ENCODE measurements at regions not wholly inside any gene's neighbourhood (a gene's known extent, or its start where the extent isn't known, plus 50 kb on each side); places are given as distances from the start of the nearest gene placed in this dataset.

DNA sequence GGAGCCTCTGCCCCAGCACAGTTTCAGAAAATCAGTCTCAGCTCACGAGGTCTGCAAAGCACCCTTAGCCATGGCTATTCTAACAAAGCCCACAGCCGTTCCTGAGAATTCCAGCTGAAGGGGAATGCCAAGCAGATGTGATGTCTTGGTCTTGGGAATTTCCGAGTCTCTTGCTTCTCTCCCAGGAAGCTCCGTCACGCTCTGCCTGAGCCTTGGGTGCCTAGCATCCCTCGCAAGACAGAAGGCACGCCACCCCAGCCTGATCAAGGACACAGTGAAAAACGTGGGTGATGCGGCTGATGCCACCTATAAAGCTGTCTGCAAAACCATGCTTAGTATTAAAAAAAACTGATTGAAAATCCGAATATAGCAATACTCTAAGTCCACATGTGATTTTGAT is 254.6 kb downstream of the SH3BP4 start:
- Mint-ChIP-seq H3K4me3 (no peak overlapping the region), H3K4me1 (no peaks in the 10 kb centered on the region), H3K9me3 (ENCODE audit: low read depth) (no peaks in the 10 kb centered on the region), H3K27me3 (peaks cover 11% of the 10 kb centered on the region), H3K36me3 (ENCODE audit: low read depth) (no peaks in the 10 kb centered on the region), H3K27ac (no peak overlapping the region)
- ChIA-PET CTCF (no interaction called here), POLR2A (no interaction called here)
- intact Hi-C loops (cut with DNase I, micrococcal nuclease): no loop called here
- ATAC-seq (no peak), DNase-seq (no peak)

DNA sequence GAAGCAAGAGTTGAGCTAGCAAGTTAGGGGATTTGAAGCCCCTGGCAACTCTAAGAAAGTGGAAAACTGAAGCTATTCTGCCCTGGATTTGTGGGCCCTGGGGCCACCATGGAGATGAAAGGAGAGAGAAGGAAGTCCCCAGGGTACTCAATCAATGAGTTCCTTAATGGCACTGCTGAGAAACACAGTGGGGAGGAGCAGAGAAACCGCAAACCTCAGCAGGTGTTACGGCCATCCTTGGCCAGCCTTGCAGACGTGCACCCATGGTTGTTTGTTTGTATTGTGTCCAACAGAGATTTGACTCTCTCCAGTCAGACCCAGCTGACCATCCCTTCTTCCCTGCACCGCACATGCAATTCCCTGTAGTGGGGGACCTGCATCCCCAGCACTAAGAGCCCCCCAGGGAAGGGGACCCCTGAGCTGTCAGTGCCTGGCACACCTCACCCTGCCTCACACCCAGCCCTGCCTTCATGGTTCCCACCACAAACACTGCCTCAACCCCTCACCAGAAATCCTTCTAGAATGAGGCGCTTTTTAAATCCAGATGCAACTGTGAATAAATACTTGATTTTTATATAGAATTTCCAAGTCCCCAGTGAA is 255.3 kb downstream of the SH3BP4 start:
- peaks cover 11% of the 10 kb centered on the region for H3K27me3 Mint-ChIP-seq
- CTCF ChIA-PET: interaction anchor here (0.7 kb wide), 1 partner anchor 73 kb away, joined by 3 read pairs; no protein-coding TSS in a partner anchor
- POLR2A ChIA-PET: no interaction called here
- H3K9me3 Mint-ChIP-seq (ENCODE audit: low read depth): no peaks in the 10 kb centered on the region
- no peaks in the 10 kb centered on the region for H3K4me1 Mint-ChIP-seq
- H3K4me3 Mint-ChIP-seq: no peak overlapping the region
- ATAC-seq: no peak
- H3K27ac Mint-ChIP-seq: no peak overlapping the region
- no peak for DNase-seq
- no peaks in the 10 kb centered on the region for H3K36me3 Mint-ChIP-seq (ENCODE audit: low read depth)
- intact Hi-C loops (cut with DNase I, micrococcal nuclease): no loop called here

- Mint-ChIP-seq H3K4me1 (no peaks in the 10 kb centered on the region), H3K27me3 (peaks cover 14% of the 10 kb centered on the region), H3K4me3 (no peak overlapping the region), H3K9me3 (ENCODE audit: low read depth) (no peaks in the 10 kb centered on the region), H3K36me3 (ENCODE audit: low read depth) (no peaks in the 10 kb centered on the region), H3K27ac (no peak overlapping the region)
- DNase-seq (no peak), ATAC-seq (no peak)
- ChIA-PET CTCF (no interaction called here), POLR2A (no interaction called here)
- intact Hi-C loops (cut with DNase I, micrococcal nuclease): no loop called here
These were observed 259.2 kb downstream of the SH3BP4 start for GRCh38 chr2:235211056-235211455.

DNA sequence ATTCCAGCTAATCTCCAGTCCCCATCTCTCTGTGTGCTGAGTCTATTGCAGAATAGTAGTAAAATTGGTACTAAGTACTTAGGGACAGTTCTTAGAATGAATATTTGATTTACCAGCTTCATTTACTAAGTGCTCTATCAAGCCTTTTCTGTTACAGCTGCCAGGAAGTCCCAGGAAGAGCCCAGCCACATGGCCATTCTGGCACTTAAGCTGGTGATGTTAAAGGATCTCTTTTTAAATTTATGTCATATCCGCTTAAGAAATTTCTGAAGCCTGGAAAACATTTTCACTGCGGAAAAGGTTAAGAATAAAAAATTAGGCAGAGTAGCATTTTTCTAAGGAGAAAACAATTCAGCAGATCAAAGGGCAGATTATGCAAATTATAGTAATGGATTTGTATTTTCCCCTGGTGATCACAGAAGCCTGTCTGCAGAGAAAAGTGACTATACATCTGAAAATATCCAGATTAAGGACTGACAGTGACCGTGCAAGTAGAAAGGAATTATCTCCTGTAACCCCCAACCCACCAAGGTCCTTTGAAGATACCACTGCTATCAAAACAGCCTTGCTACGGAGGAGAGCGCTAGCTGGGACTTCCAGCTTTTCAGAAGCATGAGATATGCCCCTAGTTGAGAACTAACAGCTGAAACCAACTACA is 260.8 kb downstream of the SH3BP4 start:
- ATAC-seq: no peak
- H3K9me3 Mint-ChIP-seq (ENCODE audit: low read depth): no peaks in the 10 kb centered on the region
- H3K4me3 Mint-ChIP-seq: no peak overlapping the region
- intact Hi-C loops (cut with DNase I, micrococcal nuclease): no loop called here
- no peaks in the 10 kb centered on the region for H3K36me3 Mint-ChIP-seq (ENCODE audit: low read depth)
- no peak overlapping the region for H3K27ac Mint-ChIP-seq
- H3K27me3 Mint-ChIP-seq: peaks cover 17% of the 10 kb centered on the region
- H3K4me1 Mint-ChIP-seq: no peaks in the 10 kb centered on the region
- ChIA-PET POLR2A (interaction anchor here (0.6 kb wide), 1 partner anchor 10 kb away, joined by 6 read pairs; no protein-coding TSS in a partner anchor), CTCF (interaction anchor here (1.2 kb wide), 1 partner anchor 16 kb away, joined by 3 read pairs; no protein-coding TSS in a partner anchor)
- no peak for DNase-seq

DNA sequence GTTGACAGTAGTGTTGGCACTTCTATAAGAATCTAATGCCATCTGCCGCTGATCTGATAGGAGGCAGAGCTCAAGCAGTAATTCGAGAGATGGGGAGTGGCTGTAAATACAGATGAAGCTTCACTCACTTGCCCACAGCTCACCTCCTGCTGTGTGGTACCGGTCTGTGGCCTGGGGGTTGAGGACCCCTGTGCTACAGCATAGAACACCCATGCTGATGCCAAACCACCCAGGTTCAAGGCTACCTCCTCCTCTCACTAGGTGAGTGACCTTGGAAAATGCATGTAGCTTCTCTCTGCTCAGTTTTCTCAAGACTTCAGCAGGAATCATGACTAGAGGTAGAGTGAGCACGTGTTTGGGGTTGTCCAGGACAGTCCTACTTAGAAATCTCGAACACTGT is 263.4 kb downstream of the SH3BP4 start:
- DNase-seq (no peak), ATAC-seq (no peak)
- no peaks in the 10 kb centered on the region for H3K36me3 Mint-ChIP-seq (ENCODE audit: low read depth)
- no peak overlapping the region for H3K27ac Mint-ChIP-seq
- H3K9me3 Mint-ChIP-seq (ENCODE audit: low read depth): no peaks in the 10 kb centered on the region
- intact Hi-C loops (cut with DNase I, micrococcal nuclease): no loop called here
- no peak overlapping the region for H3K4me3 Mint-ChIP-seq
- H3K27me3 Mint-ChIP-seq: peaks cover 19% of the 10 kb centered on the region
- H3K4me1 Mint-ChIP-seq: no peaks in the 10 kb centered on the region
- ChIA-PET CTCF (no interaction called here), POLR2A (interaction anchor here (0.6 kb wide), 1 partner anchor 1326 kb away, joined by 4 read pairs; no protein-coding TSS in a partner anchor)

GRCh38 chr2:235216901-235217300 is 265.1 kb downstream of the SH3BP4 start:
- intact Hi-C loops (cut with DNase I, micrococcal nuclease): no loop called here
- no peaks in the 10 kb centered on the region for H3K36me3 Mint-ChIP-seq (ENCODE audit: low read depth)
- ChIA-PET CTCF (interaction anchor here (0.6 kb wide), 1 partner anchor 1523 kb away, joined by 3 read pairs; no protein-coding TSS in a partner anchor), POLR2A (no interaction called here)
- no peak overlapping the region for H3K4me3 Mint-ChIP-seq
- H3K9me3 Mint-ChIP-seq (ENCODE audit: low read depth): no peaks in the 10 kb centered on the region
- no peak overlapping the region for H3K27ac Mint-ChIP-seq
- no peaks in the 10 kb centered on the region for H3K4me1 Mint-ChIP-seq
- H3K27me3 Mint-ChIP-seq: peaks cover 19% of the 10 kb centered on the region
- DNase-seq (no peak), ATAC-seq (no peak)

GRCh38 chr2:235217846-235218245 is 266.0 kb downstream of the SH3BP4 start:
- DNase-seq (no peak), ATAC-seq (no peak)
- H3K4me1 Mint-ChIP-seq: no peaks in the 10 kb centered on the region
- H3K27me3 Mint-ChIP-seq: peaks cover 20% of the 10 kb centered on the region
- H3K27ac Mint-ChIP-seq: no peak overlapping the region
- no peaks in the 10 kb centered on the region for H3K9me3 Mint-ChIP-seq (ENCODE audit: low read depth)
- CTCF ChIA-PET: no interaction called here
- H3K36me3 Mint-ChIP-seq (ENCODE audit: low read depth): no peaks in the 10 kb centered on the region
- no peak overlapping the region for H3K4me3 Mint-ChIP-seq
- intact Hi-C loops (cut with DNase I, micrococcal nuclease): no loop called here
- POLR2A ChIA-PET: no interaction called here

GRCh38 chr2:235218486-235218907 is 266.7 kb downstream of the SH3BP4 start:
- ATAC-seq (no peak), DNase-seq (no peak)
- Mint-ChIP-seq H3K4me1 (no peaks in the 10 kb centered on the region), H3K9me3 (ENCODE audit: low read depth) (no peaks in the 10 kb centered on the region), H3K27me3 (peaks cover 20% of the 10 kb centered on the region), H3K27ac (no peak overlapping the region), H3K36me3 (ENCODE audit: low read depth) (no peaks in the 10 kb centered on the region), H3K4me3 (no peak overlapping the region)
- ChIA-PET POLR2A (no interaction called here), CTCF (no interaction called here)
- intact Hi-C loops (cut with DNase I, micrococcal nuclease): no loop called here

GRCh38 chr2:235219048-235219447 is 267.2 kb downstream of the SH3BP4 start:
- intact Hi-C loops (cut with DNase I, micrococcal nuclease): no loop called here
- Mint-ChIP-seq H3K4me1 (no peaks in the 10 kb centered on the region), H3K9me3 (ENCODE audit: low read depth) (no peaks in the 10 kb centered on the region), H3K27me3 (peaks cover 19% of the 10 kb centered on the region), H3K27ac (no peak overlapping the region), H3K36me3 (ENCODE audit: low read depth) (no peaks in the 10 kb centered on the region), H3K4me3 (no peak overlapping the region)
- DNase-seq (no peak), ATAC-seq (no peak)
- POLR2A ChIA-PET: no interaction called here
- CTCF ChIA-PET: interaction anchor here (0.7 kb wide), 1 partner anchor 453 kb away, joined by 3 read pairs; no protein-coding TSS in a partner anchor

DNA sequence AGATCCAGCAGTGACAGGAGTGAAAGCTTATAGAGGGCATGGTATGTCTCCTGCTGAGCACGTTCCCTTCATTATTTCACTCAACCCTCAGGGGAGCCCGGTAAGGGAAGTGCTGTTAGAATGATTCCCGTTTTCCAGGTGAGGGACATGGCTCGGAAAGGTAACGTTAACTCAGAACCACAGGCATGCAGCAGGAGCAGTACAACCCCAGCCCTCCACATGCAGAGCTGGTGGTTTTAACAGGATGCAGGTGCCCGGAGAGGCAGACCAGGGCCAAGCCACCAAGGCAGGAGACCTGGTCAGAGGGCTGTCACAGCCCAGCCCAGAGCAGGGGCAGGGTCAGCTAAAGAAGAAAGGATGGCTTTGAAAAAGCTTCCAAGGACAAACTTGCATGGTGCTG is 268.5 kb downstream of the SH3BP4 start:
- DNase-seq (no peak), ATAC-seq (no peak)
- H3K27ac Mint-ChIP-seq: no peak overlapping the region
- peaks cover 20% of the 10 kb centered on the region for H3K27me3 Mint-ChIP-seq
- H3K4me1 Mint-ChIP-seq: no peaks in the 10 kb centered on the region
- ChIA-PET POLR2A (no interaction called here), CTCF (no interaction called here)
- intact Hi-C loops (cut with DNase I, micrococcal nuclease): no loop called here
- no peaks in the 10 kb centered on the region for H3K9me3 Mint-ChIP-seq (ENCODE audit: low read depth)
- H3K36me3 Mint-ChIP-seq (ENCODE audit: low read depth): no peaks in the 10 kb centered on the region
- H3K4me3 Mint-ChIP-seq: no peak overlapping the region

DNA sequence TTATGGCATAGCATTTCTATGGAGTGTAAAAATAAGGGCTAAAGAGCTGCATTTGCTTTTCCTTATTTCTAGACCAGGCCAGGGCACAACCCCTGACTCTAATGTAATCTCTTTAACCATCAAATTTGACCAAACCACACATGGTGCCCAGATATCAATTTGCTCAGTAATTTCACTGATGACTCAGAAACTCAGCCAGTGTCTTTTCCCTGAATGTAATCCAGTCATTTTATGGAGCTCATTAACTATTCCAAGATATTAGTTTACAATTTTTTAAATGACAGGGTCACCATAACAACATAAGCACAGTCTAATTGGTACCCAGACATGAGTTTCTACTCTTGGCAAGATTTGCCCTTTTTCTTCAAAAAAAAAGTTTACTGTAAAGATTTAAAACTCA is 270.8 kb upstream of the AGAP1 start:
- Mint-ChIP-seq H3K9me3 (ENCODE audit: low read depth) (no peaks in the 10 kb centered on the region), H3K27ac (no peak overlapping the region), H3K27me3 (peaks cover 12% of the 10 kb centered on the region), H3K36me3 (ENCODE audit: low read depth) (no peaks in the 10 kb centered on the region), H3K4me1 (no peaks in the 10 kb centered on the region), H3K4me3 (no peak overlapping the region)
- POLR2A ChIA-PET: no interaction called here
- DNase-seq: no peak
- CTCF ChIA-PET: no interaction called here
- intact Hi-C loops (cut with DNase I, micrococcal nuclease): no loop called here
- ATAC-seq: no peak

DNA sequence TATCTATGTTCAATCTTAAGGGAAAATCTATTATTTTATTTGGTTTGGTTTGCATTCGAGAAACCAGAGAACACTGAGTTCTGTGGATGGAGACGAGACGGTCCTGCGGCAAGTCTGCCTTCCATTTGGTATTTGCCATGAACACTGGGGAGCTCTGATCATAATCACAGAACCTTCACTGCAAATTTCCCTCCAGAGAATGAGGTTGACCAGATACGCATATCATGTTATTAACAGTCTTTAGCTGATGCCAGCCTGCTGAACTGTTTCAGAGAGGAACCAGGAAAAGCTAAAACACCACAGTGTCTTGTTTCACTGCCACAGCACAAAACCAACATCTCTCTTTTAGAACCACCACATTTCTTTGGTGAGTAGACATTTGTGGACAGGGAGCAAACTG is 269.4 kb upstream of the AGAP1 start:
- CTCF ChIA-PET: no interaction called here
- Mint-ChIP-seq H3K4me1 (no peaks in the 10 kb centered on the region), H3K4me3 (no peak overlapping the region), H3K36me3 (ENCODE audit: low read depth) (no peaks in the 10 kb centered on the region), H3K9me3 (ENCODE audit: low read depth) (no peaks in the 10 kb centered on the region), H3K27me3 (peaks cover 15% of the 10 kb centered on the region), H3K27ac (no peak overlapping the region)
- POLR2A ChIA-PET: no interaction called here
- intact Hi-C loops (cut with DNase I, micrococcal nuclease): no loop called here
- no peak for DNase-seq
- no peak for ATAC-seq

All from activated CD4-positive, alpha-beta T cell treated with anti-CD3 and anti-CD28 coated beads for 36 hours (primary cell).